ENCODE measurements at regions not wholly inside any gene's neighbourhood (a gene's known extent, or its start where the extent isn't known, plus 50 kb on each side); places are given as distances from the start of the nearest gene placed in this dataset.

GRCh38 chr1:55426619-55427018 is 211.5 kb upstream of the USP24 start (continued):
- no peak for TF ChIP-seq ELK1 (IDR thresholded peaks at IDR 0.05; ENCODE audit: low read depth, low read length)

- no peaks in the 10 kb centered on the region for H4K20me1 ChIP-seq (ENCODE audit: control insufficient read depth, insufficient read depth)
- BruUV-seq (replicated peaks): no TSS peak
- WGBS (ENCODE audit: insufficient coverage, insufficient replicate concordance, low lambda C conversion rate, missing lambda C conversion rate): 7% methylated on average over 5 of the region's 5 CpGs
- H3K9me3 ChIP-seq (replicated peaks; ENCODE audit: control insufficient read depth, insufficient read depth, low read length): no peaks in the 10 kb centered on the region
- in situ Hi-C loops (cut with MboI): no loop called here
- no peak overlapping the region for H3K4me3 ChIP-seq
- H3K9ac ChIP-seq (ENCODE audit: control insufficient read depth, insufficient read depth, low read length): no peak overlapping the region
- ChIA-PET RAD21 (ENCODE audit: unreplicated experiment) (no interaction called here), POLR2A (no interaction called here), CTCF (no interaction called here), SMC1A (ENCODE audit: uncharacterized antibody, unreplicated experiment) (no interaction called here)
- H3K79me2 ChIP-seq (ENCODE audit: control insufficient read depth, insufficient read depth, low read length): no peaks in the 10 kb centered on the region
- no peaks in the 10 kb centered on the region for H3K4me1 ChIP-seq (ENCODE audit: control insufficient read depth, insufficient read depth, low read length)
- no peak for ATAC-seq
- H3K27ac ChIP-seq (ENCODE audit: control insufficient read depth, insufficient read depth): no peak overlapping the region
- intact Hi-C loops (cut with micrococcal nuclease; ENCODE audit: unreplicated experiment): no loop called here
- H3K27me3 ChIP-seq (replicated peaks in 1 of 2; ENCODE audit: control insufficient read depth in 2 of 2, insufficient read depth in 2 of 2, low read length in 1 of 2): peaks cover 0 to 1% of the 10 kb centered on the region in 2 experiments; a peak in 1 of 4 replicates
- H2AFZ ChIP-seq (ENCODE audit: control insufficient read depth, low read depth, low read length): no peak overlapping the region
- H3K4me2 ChIP-seq (ENCODE audit: control insufficient read depth, insufficient read depth): no peak overlapping the region
- no peak for DNase-seq (ENCODE audit: low read depth, low spot score)
- no peaks in the 10 kb centered on the region for H3K36me3 ChIP-seq (ENCODE audit: control insufficient read depth in 2 of 2, insufficient read depth in 2 of 2, low read length in 1 of 2)
- FAIRE-seq: no peak
- TF ChIP-seq SIN3A (IDR thresholded peaks at IDR 0.05; ENCODE audit: low read depth, low read length): no peak
- TF ChIP-seq IRF5 (IDR thresholded peaks at IDR 0.05; ENCODE audit: borderline replicate concordance): no peak
- no peak for TF ChIP-seq IKZF2 (IDR thresholded peaks at IDR 0.05)
- no peak for TF ChIP-seq LARP7 (IDR thresholded peaks at IDR 0.05)
- TF ChIP-seq ZBED1 (IDR thresholded peaks at IDR 0.05; ENCODE audit: borderline replicate concordance): no peak
- TF ChIP-seq CREM (IDR thresholded peaks at IDR 0.05; ENCODE audit: low read depth): no peak
- no peak for TF ChIP-seq EGR1 (IDR thresholded peaks at IDR 0.05; ENCODE audit: borderline replicate concordance in 1 of 2, low read depth in 2 of 2, low read length in 2 of 2)
- TF ChIP-seq CEBPZ (IDR thresholded peaks at IDR 0.05; ENCODE audit: low read depth, low read length): no peak
- TF ChIP-seq MLLT1 (IDR thresholded peaks at IDR 0.05): no peak
- no peak for TF ChIP-seq JUNB (IDR thresholded peaks at IDR 0.05)
- no peak for TF ChIP-seq SMAD5 (IDR thresholded peaks at IDR 0.05; ENCODE audit: low read depth)
- TF ChIP-seq PRDM15 (CRISPR knock-in tag; IDR thresholded peaks at IDR 0.05): no peak
These were observed 211.0 kb upstream of the USP24 start for GRCh38 chr1:55426156-55426555.
